ENCODE measurements at regions not wholly inside any gene's neighbourhood (a gene's known extent, or its start where the extent isn't known, plus 50 kb on each side); places are given as distances from the start of the nearest gene placed in this dataset.

DNA sequence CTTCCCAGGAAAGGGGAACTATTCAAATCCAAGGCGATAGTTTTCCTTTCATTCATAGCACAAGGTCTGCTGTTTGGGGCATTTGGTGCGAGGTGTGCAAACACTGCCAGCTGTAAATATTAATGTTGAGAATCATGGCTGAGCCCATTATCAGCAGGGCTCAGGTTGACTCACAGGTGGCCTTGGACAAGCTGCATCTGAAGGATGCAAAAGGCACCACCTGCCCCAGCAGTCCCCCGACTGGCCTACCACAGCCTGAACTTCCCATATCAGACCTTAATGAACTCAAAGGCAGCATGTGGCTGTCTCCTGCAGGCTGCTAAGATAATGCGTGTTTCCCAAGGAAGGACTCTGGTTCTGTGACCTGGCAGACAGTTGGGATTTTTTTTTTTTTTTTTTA, 93.3 kb upstream of the MAP1LC3B2 start:
- TF ChIP-seq, protein P1, sequence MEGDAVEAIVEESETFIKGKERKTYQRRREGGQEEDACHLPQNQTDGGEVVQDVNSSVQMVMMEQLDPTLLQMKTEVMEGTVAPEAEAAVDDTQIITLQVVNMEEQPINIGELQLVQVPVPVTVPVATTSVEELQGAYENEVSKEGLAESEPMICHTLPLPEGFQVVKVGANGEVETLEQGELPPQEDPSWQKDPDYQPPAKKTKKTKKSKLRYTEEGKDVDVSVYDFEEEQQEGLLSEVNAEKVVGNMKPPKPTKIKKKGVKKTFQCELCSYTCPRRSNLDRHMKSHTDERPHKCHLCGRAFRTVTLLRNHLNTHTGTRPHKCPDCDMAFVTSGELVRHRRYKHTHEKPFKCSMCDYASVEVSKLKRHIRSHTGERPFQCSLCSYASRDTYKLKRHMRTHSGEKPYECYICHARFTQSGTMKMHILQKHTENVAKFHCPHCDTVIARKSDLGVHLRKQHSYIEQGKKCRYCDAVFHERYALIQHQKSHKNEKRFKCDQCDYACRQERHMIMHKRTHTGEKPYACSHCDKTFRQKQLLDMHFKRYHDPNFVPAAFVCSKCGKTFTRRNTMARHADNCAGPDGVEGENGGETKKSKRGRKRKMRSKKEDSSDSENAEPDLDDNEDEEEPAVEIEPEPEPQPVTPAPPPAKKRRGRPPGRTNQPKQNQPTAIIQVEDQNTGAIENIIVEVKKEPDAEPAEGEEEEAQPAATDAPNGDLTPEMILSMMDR (IDR thresholded peaks at IDR 0.05) = no peak
- TF ChIP-seq POLR2A (IDR thresholded peaks at IDR 0.05) = no peak
- no peak for DNase-seq (ENCODE audit: low spot score in 2 of 2)
- no peak overlapping the region for H3K4me3 ChIP-seq (ENCODE audit: low read depth, poor library complexity, severe bottlenecking)
- 57 to 88% methylated on average over 4 of the region's 4 CpGs for WGBS, 2 donors
- intact Hi-C loops (cut with DNase I; ENCODE audit: low total_unique reads) = no loop called here

DNA sequence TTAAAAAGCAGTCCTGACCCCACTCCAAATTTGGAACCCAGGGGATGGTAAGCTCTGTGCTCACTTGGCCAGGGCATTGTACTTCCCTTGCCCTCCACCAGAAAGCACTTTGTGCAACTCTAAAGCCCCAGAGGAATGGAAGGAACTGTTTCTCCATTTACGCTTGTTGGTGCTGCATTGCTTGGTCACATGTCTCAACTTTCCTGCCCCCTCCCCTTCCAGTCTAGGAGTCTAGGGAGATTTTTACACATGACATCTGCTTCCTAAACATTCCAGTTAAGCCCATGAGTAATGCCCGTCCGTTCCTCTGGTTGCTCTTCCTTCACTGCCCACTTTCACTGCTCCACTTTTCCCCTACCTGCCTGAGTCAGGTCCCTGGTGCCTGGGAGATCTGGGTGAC, 92.6 kb upstream of the MAP1LC3B2 start:
- TF ChIP-seq, protein P1 (IDR thresholded peaks at IDR 0.05) = no peak
- DNase-seq (ENCODE audit: low spot score in 2 of 2) = no peak
- intact Hi-C loops (cut with DNase I; ENCODE audit: low total_unique reads) = no loop called here
- no peak overlapping the region for H3K4me3 ChIP-seq (ENCODE audit: low read depth, poor library complexity, severe bottlenecking)
- 58 to 72% methylated on average over 3 of the region's 3 CpGs for WGBS, 2 donors

- TF ChIP-seq, protein P1 (IDR thresholded peaks at IDR 0.05) = no peak
- no peak for TF ChIP-seq POLR2A (IDR thresholded peaks at IDR 0.05)
- no peak overlapping the region for H3K4me3 ChIP-seq (ENCODE audit: low read depth, poor library complexity, severe bottlenecking)
- intact Hi-C loops (cut with DNase I; ENCODE audit: low total_unique reads) = no loop called here
- 94 to 97% methylated on average over 3 of the region's 3 CpGs for WGBS, 2 donors
- DNase-seq (ENCODE audit: low spot score in 2 of 2) = no peak
Observed at GRCh38 chr12:116469344-116469743, 89.8 kb upstream of the MAP1LC3B2 start.

DNA sequence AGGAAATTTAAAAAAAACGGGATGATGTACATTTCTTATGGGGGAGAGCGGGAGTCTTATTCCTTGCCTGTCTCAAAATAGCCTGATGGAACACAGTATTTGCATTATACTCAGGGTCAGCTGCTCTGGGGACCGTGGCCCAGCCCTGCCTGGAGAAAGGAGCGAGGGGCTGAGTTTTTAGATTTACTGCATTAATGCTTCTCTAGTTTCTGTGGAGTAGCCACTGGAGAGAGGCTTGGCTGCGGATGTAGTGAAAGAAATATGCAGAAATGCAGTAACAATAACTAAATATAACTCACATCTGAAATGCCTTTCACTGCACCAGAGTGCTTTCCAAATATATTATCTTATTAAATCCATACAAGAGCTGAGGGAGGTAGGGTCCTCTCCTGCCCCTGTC, 87.6 kb upstream of the MAP1LC3B2 start:
- intact Hi-C loops (cut with DNase I; ENCODE audit: low total_unique reads) = no loop called here
- DNase-seq (ENCODE audit: low spot score in 2 of 2) = no peak
- TF ChIP-seq, protein P1 (IDR thresholded peaks at IDR 0.05) = no peak
- TF ChIP-seq POLR2A (IDR thresholded peaks at IDR 0.05) = no peak
- no peak overlapping the region for H3K4me3 ChIP-seq (ENCODE audit: low read depth, poor library complexity, severe bottlenecking)
- WGBS, 2 donors = 84 to 85% methylated on average over 5 of the region's 5 CpGs

- WGBS, 2 donors = 76 to 87% methylated on average over 4 of the region's 4 CpGs
- DNase-seq (ENCODE audit: low spot score in 2 of 2) = no peak
- no peak overlapping the region for H3K4me3 ChIP-seq (ENCODE audit: low read depth, poor library complexity, severe bottlenecking)
- TF ChIP-seq, protein P1 (IDR thresholded peaks at IDR 0.05) = no peak
- TF ChIP-seq POLR2A (IDR thresholded peaks at IDR 0.05) = no peak
- intact Hi-C loops (cut with DNase I; ENCODE audit: low total_unique reads) = no loop called here
Observed at GRCh38 chr12:116472193-116472592, 87.0 kb upstream of the MAP1LC3B2 start.

GRCh38 chr12:116473416-116473815, 85.8 kb upstream of the MAP1LC3B2 start:
- intact Hi-C loops (cut with DNase I; ENCODE audit: low total_unique reads) = no loop called here
- TF ChIP-seq POLR2A (IDR thresholded peaks at IDR 0.05) = no peak
- TF ChIP-seq, protein P1 (IDR thresholded peaks at IDR 0.05) = no peak
- no peak overlapping the region for H3K4me3 ChIP-seq (ENCODE audit: low read depth, poor library complexity, severe bottlenecking)
- 92 to 100% methylated on average over 1 of the region's 1 CpG for WGBS, 2 donors
- no peak for DNase-seq (ENCODE audit: low spot score in 2 of 2)

Measured in lower leg skin (tissue), 4 donors.